ENCODE measurements at regions not wholly inside any gene's neighbourhood (a gene's known extent, or its start where the extent isn't known, plus 50 kb on each side); places are given as distances from the start of the nearest gene placed in this dataset.

GRCh38 chr21:24995216-24995615 lies 612.1 kb downstream of the MRPL39 start:
- TF ChIP-seq POLR2AphosphoS5 (IDR thresholded peaks at IDR 0.05; ENCODE audit: low read depth, low read length) (no peak), POLR2A (IDR thresholded peaks at IDR 0.05; ENCODE audit: low read depth, low read length) (no peak), POU2F2 (IDR thresholded peaks at IDR 0.05; ENCODE audit: low read depth, low read length) (no peak)
